D721Med (cell line): ENCODE measurements at regions not wholly inside any gene's neighbourhood (a gene's known extent, or its start where the extent isn't known, plus 50 kb on each side); places are given as distances from the start of the nearest gene placed in this dataset.

Experiments
- DNase-seq: peaks from one replicate; pipeline ENCODE4 v3.0.0; 2011; ENCODE audit warnings: low spot score; ENCODE audit not compliant: insufficient read length
- FAIRE-seq: peaks from 2 replicates; lab custom pipeline; 2011; peaks lifted over from hg19 to GRCh38; lab: Jason Lieb, UNC
- TF ChIP-seq, protein P1 (sequence below): IDR thresholded peaks from 2 replicates; pipeline ENCODE4 v1.5.1; 2012; ENCODE audit warnings: mild to moderate bottlenecking, control low read depth; ENCODE audit not compliant: insufficient read depth; ENCODE audit errors: missing control alignments

DNA sequence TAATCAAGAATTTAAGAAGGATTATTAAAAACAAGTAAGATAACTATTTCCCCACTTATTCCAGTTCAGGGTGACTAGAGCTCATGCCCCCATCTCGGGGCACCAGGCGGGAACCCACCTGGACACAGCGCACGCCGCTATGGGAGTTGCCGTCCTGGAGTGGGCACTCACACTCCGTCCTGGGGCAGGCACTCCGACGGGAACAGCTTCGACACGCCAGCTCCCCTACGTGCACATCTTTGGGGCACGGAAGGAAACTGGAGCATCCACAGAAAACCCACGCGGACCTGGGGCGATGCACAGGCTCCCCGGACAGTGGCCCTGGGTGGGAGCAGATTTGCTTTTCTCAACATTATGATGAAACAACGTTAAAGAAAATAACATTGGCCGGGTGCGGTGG lies 52.0 kb upstream of the GATA5 start:
- FAIRE-seq (no peak), DNase-seq (no peak)
- TF ChIP-seq, protein P1, sequence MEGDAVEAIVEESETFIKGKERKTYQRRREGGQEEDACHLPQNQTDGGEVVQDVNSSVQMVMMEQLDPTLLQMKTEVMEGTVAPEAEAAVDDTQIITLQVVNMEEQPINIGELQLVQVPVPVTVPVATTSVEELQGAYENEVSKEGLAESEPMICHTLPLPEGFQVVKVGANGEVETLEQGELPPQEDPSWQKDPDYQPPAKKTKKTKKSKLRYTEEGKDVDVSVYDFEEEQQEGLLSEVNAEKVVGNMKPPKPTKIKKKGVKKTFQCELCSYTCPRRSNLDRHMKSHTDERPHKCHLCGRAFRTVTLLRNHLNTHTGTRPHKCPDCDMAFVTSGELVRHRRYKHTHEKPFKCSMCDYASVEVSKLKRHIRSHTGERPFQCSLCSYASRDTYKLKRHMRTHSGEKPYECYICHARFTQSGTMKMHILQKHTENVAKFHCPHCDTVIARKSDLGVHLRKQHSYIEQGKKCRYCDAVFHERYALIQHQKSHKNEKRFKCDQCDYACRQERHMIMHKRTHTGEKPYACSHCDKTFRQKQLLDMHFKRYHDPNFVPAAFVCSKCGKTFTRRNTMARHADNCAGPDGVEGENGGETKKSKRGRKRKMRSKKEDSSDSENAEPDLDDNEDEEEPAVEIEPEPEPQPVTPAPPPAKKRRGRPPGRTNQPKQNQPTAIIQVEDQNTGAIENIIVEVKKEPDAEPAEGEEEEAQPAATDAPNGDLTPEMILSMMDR = no peak

DNA sequence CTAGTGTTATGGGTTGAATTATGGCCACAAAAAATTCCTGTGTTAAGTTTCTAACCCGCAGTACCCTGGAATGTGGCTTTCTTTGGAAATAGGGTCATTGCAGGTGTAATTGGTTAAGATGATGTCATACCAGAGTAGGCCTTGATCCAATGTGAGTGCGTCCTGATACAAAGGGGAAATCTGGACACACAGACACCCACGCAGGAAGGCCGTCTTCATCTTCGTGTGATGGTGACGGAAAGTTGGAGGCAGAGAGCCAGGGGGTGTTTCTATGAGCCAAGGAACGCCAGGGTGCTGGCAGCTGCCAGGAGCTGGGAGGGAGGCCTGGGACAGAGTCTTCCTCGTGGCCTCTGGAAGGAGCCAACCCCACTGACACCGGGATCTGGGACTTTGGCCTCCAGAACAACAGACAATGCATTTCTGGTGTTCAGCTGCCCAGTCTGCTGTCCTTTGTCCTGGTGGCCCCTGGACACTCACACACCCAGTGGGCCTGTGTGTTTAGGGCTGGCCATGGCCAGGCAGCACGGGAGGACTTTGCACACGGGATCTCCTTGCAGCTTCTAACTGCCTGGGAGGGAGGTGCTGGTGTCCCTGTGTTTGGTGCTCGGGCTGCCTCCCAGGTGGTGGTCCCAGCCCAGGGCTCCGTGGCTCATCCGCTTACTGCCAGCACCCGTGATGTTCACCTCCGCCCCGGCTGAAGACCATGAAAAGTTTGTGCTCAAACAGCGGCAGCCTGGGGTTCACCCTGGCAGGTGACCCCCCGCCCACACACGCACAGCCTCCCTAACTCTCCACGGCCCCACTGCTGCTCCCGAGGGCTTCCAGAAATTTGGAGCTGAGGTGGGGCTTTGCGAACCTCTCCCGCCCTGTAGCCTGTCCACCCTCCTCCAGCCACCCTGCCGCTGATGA lies 53.4 kb upstream of the GATA5 start:
- no peak for FAIRE-seq
- DNase-seq = no peak
- TF ChIP-seq, protein P1 = no peak

DNA sequence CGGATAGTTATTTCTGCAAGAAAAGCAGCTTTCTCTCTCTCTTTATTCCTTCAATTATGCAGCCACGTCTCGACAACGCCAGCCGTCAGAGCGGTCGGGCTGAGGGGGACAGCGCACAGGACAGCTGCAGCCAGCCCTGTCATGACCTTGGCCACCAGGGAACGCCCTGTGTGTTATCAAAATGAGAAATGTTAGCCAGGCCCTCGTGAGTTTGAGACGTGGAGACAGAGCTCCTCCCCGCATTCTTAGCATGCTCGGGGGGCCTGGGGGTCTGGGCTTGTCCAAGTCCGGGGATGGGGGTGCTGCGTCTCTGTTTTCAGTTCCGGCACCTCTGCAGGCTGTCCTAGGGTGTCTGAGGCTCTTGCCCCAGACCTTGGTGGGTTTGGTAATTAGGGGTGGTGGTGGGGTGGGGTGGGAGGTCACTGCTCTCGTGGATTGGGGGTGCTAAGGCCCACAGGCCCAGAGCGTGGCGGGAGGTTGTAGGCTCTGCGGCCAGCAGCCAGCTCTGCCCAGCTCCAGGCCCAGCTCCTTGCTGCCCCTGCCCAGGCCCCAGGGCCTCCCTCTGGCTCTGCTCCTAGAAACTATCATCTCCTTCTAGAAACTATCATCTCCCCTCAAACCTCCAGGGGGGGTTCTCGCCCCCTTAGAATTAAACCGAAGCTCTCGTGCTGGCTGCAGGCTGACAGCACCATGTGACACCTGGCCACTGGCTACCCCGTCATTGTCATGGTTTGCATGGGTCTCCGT lies 54.3 kb upstream of the GATA5 start:
- DNase-seq (no peak), FAIRE-seq (no peak)
- TF ChIP-seq, protein P1 = no peak

DNA sequence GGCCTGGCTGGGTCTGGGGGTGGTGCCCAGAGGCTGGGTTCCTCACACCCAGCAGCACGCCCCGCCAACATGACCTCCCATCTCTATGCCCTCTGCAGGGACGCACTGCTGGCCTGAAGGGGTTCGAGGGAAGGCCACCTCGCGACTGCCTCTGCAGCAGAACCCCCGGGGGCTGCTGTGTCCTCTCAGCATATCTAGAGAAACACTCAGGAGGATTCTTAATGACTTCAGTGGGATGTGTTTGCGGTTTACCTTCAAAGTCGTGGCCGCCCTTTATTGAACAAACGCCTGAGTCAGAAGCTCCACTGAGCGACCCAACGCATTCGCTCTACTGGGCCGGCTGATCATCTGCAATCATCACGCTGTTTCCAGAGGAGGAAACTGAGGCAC lies 54.8 kb upstream of the GATA5 start:
- DNase-seq = no peak
- no peak for FAIRE-seq
- TF ChIP-seq, protein P1 = no peak

DNA sequence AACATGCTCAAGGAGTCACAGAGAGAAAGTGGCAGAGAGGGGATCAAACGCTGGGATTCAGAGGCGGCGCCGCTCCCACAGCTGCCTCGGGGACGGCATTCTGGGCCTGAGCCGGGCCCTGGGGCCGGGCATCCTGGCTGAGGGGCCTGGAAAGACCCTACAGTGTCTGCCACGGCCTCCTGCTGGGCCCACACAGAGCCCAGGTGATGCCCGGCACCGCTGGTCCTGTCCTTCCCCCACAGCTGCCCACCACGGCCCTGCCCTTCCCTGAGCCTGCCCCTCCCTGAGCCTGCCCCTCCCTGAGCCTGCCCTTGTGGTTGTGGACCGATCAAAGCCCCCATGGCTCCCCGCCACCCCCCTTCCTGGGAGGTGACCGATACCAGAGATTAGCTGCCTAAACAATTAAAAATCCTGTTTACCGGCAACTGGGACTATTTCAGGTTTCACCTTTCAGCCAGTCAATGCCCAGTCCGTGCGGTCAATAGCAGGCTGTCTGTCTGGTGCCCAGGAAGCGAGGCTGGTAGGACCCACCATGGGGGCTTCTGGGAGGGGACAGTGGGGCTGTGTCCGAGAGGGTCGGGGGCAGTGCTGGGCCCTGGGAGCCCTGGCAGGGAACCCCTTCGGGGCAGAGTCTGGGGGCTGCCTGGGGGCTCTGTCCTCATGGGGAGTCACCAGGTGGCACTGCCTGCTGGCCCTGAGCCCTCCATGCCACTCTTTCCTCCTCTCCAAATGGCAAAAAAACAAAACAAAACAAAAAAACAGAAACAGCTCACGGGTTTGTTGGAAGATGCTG lies 55.4 kb upstream of the GATA5 start:
- DNase-seq (no peak), FAIRE-seq (no peak)
- TF ChIP-seq, protein P1 = no peak

DNA sequence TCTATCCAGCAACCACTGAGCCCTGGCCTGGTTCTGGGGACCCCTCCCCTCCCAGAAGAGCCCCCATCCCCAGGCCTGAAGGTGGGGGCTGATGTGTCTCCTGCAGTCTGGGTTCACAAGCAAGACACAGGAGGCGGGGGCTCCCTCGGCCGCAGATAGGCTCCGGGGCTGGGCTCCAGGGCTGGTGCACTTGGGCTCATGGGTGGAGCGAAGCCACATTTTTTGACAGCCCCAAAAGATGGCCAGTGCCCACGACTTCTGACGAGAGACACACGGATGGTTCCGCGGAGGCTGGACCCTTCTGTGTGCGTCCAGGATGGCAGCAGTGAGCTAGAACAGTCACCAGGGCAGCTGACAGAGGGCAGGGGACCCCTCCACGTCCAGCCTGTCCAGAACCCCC lies 57.1 kb upstream of the GATA5 start:
- FAIRE-seq (no peak), DNase-seq (no peak)
- TF ChIP-seq, protein P1 = no peak
